ENCODE measurements at regions not wholly inside any gene's neighbourhood (a gene's known extent, or its start where the extent isn't known, plus 50 kb on each side); places are given as distances from the start of the nearest gene placed in this dataset.

DNA sequence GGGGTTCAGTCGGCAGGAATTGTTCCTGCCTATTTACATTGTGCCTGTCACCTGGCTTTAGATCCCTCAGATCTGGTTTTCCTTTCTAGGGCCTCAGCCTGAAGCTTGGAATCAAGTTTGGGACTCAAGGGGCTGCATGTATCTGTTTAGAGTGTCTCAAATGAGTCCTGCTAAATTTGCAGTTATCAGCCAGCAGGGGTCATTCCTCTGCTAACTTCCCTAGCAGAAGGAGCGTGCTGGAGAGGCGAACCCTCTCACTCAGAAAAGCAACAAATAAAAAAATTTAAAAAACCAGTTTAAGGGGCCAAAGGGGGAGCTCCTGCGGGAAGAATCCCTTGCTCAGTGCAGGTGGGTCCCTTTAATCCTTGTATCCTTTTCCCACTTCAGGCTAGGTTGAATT, 1220.2 kb downstream of the JRKL start:
- TF ChIP-seq, protein P1, sequence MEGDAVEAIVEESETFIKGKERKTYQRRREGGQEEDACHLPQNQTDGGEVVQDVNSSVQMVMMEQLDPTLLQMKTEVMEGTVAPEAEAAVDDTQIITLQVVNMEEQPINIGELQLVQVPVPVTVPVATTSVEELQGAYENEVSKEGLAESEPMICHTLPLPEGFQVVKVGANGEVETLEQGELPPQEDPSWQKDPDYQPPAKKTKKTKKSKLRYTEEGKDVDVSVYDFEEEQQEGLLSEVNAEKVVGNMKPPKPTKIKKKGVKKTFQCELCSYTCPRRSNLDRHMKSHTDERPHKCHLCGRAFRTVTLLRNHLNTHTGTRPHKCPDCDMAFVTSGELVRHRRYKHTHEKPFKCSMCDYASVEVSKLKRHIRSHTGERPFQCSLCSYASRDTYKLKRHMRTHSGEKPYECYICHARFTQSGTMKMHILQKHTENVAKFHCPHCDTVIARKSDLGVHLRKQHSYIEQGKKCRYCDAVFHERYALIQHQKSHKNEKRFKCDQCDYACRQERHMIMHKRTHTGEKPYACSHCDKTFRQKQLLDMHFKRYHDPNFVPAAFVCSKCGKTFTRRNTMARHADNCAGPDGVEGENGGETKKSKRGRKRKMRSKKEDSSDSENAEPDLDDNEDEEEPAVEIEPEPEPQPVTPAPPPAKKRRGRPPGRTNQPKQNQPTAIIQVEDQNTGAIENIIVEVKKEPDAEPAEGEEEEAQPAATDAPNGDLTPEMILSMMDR (IDR thresholded peaks at IDR 0.05; ENCODE audit: low read depth, low read length, poor library complexity, severe bottlenecking) = no peak
- TF ChIP-seq EZH2phosphoT487 (IDR thresholded peaks at IDR 0.05; ENCODE audit: borderline replicate concordance, low read length) = no peak
